HepG2 (cell line): ENCODE measurements at regions not wholly inside any gene's neighbourhood (a gene's known extent, or its start where the extent isn't known, plus 50 kb on each side); places are given as distances from the start of the nearest gene placed in this dataset.

ENCODE experiments used
- ATF1 ChIP-seq: IDR thresholded peaks from 2 replicates; pipeline ENCODE4 v1.6.1; 2016; ENCODE audit warnings: mild to moderate bottlenecking, control low read depth
- CEBPB ChIP-seq: IDR thresholded peaks from 2 replicates; pipeline ENCODE4 v1.6.1; 2011; ENCODE audit warnings: low read depth, low read length, improper control_type of control experiment, borderline replicate concordance
- CREB1 ChIP-seq, 2 experiments: fragments of 450-650 bp in 1 of 2; IDR thresholded peaks; 2 replicates each; pipeline ENCODE4 v1.6.1; 2016 to 2017; ENCODE audit warnings: control low read depth in 1 of 2, mild to moderate bottlenecking in 1 of 2, missing compliant biosample characterization in 1 of 2, missing genetic modification characterization in 1 of 2
- FOXC1 ChIP-seq: sonication (generic); formaldehyde crosslinking; IDR thresholded peaks from 2 replicates; pipeline ENCODE4 v1.8.0; 2022; ENCODE audit warnings: mild to moderate bottlenecking, missing genetic modification reagents, borderline replicate concordance
- HDAC2 ChIP-seq: sonication (generic); formaldehyde crosslinking; IDR thresholded peaks from 2 replicates; pipeline ENCODE4 v1.4.0; 2020; ENCODE audit warnings: missing genetic modification reagents
- MATR3 ChIP-seq: sonication (generic); formaldehyde crosslinking; IDR thresholded peaks from 2 replicates; pipeline ENCODE4 v1.4.0; 2020; ENCODE audit warnings: missing genetic modification reagents
- MBNL3 ChIP-seq: fragments of 250-450 bp; sonication (Bioruptor Pico); conservative IDR thresholded peaks from 2 replicates; pipeline ENCODE4 v1.8.0; 2022; ENCODE audit warnings: mild to moderate bottlenecking, inconsistent platforms
- MED1 ChIP-seq: sonication (generic); formaldehyde crosslinking; IDR thresholded peaks from 2 replicates; pipeline ENCODE4 v1.4.0; 2020; ENCODE audit warnings: missing genetic modification reagents
- MEIS2 ChIP-seq: sonication (generic); formaldehyde crosslinking; IDR thresholded peaks from 2 replicates; pipeline ENCODE4 v1.9.0; 2021; ENCODE audit warnings: mild to moderate bottlenecking, missing genetic modification reagents
- MIER3 ChIP-seq: IDR thresholded peaks from 2 replicates; pipeline ENCODE4 v1.6.1; 2016; ENCODE audit warnings: missing compliant biosample characterization, borderline replicate concordance
- NONO ChIP-seq, 2 experiments: fragments of 450-650 bp in 1 of 2; sonication (generic) in 1 of 2; formaldehyde crosslinking in 1 of 2; IDR thresholded peaks in 1 of 2; conservative IDR thresholded peaks in 1 of 2; 2 replicates each; pipeline versions ENCODE4 v1.6.1 to v1.8.0; 2017 to 2022; ENCODE audit warnings: mild to moderate bottlenecking in 1 of 2, missing genetic modification reagents in 1 of 2, moderate library complexity in 1 of 2
- POLR2G ChIP-seq: fragments of 200-400 bp; formaldehyde crosslinking; IDR thresholded peaks from 2 replicates; pipeline ENCODE4 v1.6.1; 2018; ENCODE audit warnings: mild to moderate bottlenecking, low read depth, low read length, moderate library complexity
- RARA ChIP-seq: IDR thresholded peaks from 2 replicates; pipeline ENCODE4 v1.6.1; 2016; ENCODE audit warnings: missing genetic modification reagents, missing compliant biosample characterization
- ZC3H13 ChIP-seq: sonication (generic); formaldehyde crosslinking; IDR thresholded peaks from 2 replicates; pipeline ENCODE4 v1.8.1; 2023; ENCODE audit warnings: mild to moderate bottlenecking, missing genetic modification reagents, moderate library complexity
- ZFX ChIP-seq: sonication (generic); formaldehyde crosslinking; IDR thresholded peaks from 2 replicates; pipeline ENCODE4 v1.4.0; 2020; ENCODE audit warnings: mild to moderate bottlenecking, low read depth, missing genetic modification reagents, moderate library complexity
- ZKSCAN8 ChIP-seq: IDR thresholded peaks from 2 replicates; pipeline ENCODE4 v1.6.1; 2016; ENCODE audit warnings: borderline replicate concordance, missing genetic modification reagents, missing compliant biosample characterization
- ZNF543 ChIP-seq: sonication (generic); formaldehyde crosslinking; IDR thresholded peaks from 2 replicates; pipeline ENCODE4 v1.4.0; 2020; ENCODE audit warnings: mild to moderate bottlenecking, missing genetic modification reagents
- TF ChIP-seq, protein P1 (sequence below): sonication (generic); formaldehyde crosslinking; IDR thresholded peaks from 2 replicates; pipeline ENCODE4 v1.4.0; 2020; ENCODE audit warnings: mild to moderate bottlenecking, missing genetic modification reagents
- TF ChIP-seq, protein P2 (sequence below): sonication (generic); formaldehyde crosslinking; IDR thresholded peaks from 2 replicates; pipeline ENCODE4 v1.5.1; 2020; ENCODE audit warnings: mild to moderate bottlenecking, missing genetic modification reagents
- TF ChIP-seq, protein P3 (sequence below): sonication (generic); formaldehyde crosslinking; IDR thresholded peaks from 2 replicates; pipeline ENCODE4 v1.5.0; 2020; ENCODE audit warnings: mild to moderate bottlenecking, missing genetic modification reagents
- TF ChIP-seq, protein P4 (sequence below): IDR thresholded peaks from 2 replicates; pipeline ENCODE4 v1.6.1; 2016

DNA sequence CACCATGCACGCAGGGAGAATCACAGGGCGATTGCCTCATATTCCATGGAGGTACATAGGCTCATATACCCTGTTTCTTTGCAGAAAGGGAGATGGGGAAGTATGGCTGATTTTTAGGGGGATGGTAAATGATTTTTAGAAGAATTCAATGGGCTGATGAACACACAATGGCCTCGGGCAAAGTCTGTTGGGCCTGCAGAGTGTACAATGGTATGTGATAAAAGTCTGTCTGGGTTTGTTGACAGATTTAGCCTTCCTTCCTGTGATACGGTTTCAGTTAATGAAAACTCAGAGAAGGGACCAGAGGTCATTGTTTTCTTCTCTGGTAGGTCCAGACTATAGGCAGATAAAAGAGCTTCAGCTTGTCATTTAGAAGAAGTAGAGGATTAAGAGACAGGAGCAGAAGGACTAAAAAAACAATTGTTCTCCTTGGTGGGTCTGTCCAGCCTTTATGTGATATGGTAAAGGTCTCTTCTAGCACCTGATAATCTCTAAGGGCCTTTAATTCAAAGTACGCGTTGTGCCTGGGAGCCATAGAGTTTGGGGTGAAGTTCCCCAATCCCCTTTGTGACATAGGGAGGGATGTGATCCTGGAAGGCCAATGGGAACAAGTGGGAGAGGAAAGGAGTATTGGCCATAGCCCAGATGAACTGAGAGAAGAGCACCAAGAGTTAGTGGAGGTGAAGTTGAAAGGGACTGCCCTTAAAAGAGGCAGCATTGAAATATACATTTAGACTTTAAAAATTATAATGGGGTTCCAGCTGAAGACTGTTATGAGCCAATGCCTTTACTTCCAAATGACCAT lies 107.5 kb upstream of the SERPINE2 start (continued):
- peak; percentile 62; the same call in 1 of the 2 replicates for TF ChIP-seq HDAC2 (CRISPR knock-in tag)
- peak; percentile 90 for TF ChIP-seq ZNF543 (CRISPR knock-in tag)
- TF ChIP-seq ZC3H13 (CRISPR knock-in tag), result no peak
- TF ChIP-seq, protein P1, sequence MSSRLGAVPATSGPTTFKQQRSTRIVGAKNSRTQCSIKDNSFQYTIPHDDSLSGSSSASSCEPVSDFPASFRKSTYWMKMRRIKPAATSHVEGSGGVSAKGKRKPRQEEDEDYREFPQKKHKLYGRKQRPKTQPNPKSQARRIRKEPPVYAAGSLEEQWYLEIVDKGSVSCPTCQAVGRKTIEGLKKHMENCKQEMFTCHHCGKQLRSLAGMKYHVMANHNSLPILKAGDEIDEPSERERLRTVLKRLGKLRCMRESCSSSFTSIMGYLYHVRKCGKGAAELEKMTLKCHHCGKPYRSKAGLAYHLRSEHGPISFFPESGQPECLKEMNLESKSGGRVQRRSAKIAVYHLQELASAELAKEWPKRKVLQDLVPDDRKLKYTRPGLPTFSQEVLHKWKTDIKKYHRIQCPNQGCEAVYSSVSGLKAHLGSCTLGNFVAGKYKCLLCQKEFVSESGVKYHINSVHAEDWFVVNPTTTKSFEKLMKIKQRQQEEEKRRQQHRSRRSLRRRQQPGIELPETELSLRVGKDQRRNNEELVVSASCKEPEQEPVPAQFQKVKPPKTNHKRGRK (CRISPR knock-in tag), result no peak
- TF ChIP-seq, protein P2, sequence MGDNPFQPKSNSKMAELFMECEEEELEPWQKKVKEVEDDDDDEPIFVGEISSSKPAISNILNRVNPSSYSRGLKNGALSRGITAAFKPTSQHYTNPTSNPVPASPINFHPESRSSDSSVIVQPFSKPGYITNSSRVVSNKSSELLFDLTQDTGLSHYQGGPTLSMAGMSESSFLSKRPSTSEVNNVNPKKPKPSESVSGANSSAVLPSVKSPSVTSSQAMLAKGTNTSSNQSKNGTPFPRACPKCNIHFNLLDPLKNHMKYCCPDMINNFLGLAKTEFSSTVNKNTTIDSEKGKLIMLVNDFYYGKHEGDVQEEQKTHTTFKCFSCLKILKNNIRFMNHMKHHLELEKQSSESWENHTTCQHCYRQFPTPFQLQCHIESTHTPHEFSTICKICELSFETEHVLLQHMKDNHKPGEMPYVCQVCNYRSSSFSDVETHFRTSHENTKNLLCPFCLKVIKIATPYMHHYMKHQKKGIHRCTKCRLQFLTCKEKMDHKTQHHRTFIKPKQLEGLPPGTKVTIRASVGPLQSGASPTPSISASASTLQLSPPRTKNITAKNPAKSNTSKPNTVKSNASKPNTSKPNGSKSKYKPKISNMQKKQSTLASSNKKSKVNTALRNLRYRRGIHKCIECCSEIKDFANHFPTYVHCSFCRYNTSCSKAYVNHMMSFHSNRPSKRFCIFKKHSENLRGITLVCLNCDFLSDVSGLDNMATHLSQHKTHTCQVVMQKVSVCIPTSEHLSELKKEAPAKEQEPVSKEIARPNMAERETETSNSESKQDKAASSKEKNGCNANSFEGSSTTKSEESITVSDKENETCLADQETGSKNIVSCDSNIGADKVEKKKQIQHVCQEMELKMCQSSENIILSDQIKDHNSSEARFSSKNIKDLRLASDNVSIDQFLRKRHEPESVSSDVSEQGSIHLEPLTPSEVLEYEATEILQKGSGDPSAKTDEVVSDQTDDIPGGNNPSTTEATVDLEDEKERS, result peak; percentile 55; the same call in 1 of the 2 replicates
- TF ChIP-seq CEBPB, result peak; percentile 61; the same call in 1 of the 2 replicates
- TF ChIP-seq MATR3 (CRISPR knock-in tag), result no peak
- peak; percentile 75 for TF ChIP-seq ATF1 (CRISPR knock-in tag)
- TF ChIP-seq FOXC1 (CRISPR knock-in tag), result 0 out of 2 replicates have a peak, but pooled peaks have one; percentile 31
- no peak for TF ChIP-seq NONO (IDR thresholded peaks at IDR 0.05)
- peak; percentile 64; the same call in 1 of the 2 replicates for TF ChIP-seq NONO (CRISPR knock-in tag; conservative IDR thresholded peaks at IDR 0.05)
- peak; percentile 18; the same call in 1 of the 2 replicates for TF ChIP-seq MIER3 (CRISPR knock-in tag)
- peak; percentile 38; the same call in 1 of the 2 replicates for TF ChIP-seq MEIS2 (CRISPR knock-in tag)
- TF ChIP-seq, protein P3, sequence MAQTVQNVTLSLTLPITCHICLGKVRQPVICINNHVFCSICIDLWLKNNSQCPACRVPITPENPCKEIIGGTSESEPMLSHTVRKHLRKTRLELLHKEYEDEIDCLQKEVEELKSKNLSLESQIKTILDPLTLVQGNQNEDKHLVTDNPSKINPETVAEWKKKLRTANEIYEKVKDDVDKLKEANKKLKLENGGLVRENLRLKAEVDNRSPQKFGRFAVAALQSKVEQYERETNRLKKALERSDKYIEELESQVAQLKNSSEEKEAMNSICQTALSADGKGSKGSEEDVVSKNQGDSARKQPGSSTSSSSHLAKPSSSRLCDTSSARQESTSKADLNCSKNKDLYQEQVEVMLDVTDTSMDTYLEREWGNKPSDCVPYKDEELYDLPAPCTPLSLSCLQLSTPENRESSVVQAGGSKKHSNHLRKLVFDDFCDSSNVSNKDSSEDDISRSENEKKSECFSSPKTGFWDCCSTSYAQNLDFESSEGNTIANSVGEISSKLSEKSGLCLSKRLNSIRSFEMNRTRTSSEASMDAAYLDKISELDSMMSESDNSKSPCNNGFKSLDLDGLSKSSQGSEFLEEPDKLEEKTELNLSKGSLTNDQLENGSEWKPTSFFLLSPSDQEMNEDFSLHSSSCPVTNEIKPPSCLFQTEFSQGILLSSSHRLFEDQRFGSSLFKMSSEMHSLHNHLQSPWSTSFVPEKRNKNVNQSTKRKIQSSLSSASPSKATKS (CRISPR knock-in tag), result 0 out of 2 replicates have a peak, but pooled peaks have one; percentile 82
- peak; percentile 85 for TF ChIP-seq RARA (CRISPR knock-in tag)
- TF ChIP-seq ZKSCAN8 (CRISPR knock-in tag), result 0 out of 2 replicates have a peak, but pooled peaks have one; percentile 23
- TF ChIP-seq CREB1 (IDR thresholded peaks at IDR 0.05), result no peak
- peak; percentile 68; the same call in 1 of the 2 replicates for TF ChIP-seq CREB1 (CRISPR knock-in tag; IDR thresholded peaks at IDR 0.05)
- TF ChIP-seq, protein P4, sequence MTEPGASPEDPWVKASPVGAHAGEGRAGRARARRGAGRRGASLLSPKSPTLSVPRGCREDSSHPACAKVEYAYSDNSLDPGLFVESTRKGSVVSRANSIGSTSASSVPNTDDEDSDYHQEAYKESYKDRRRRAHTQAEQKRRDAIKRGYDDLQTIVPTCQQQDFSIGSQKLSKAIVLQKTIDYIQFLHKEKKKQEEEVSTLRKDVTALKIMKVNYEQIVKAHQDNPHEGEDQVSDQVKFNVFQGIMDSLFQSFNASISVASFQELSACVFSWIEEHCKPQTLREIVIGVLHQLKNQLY, result peak; percentile 76; the same call in 1 of the 2 replicates
- 0 out of 2 replicates have a peak, but pooled peaks have one; percentile 62 for TF ChIP-seq ZFX (CRISPR knock-in tag)
- 0 out of 2 replicates have a peak, but pooled peaks have one; percentile 30 for TF ChIP-seq POLR2G
- peak; percentile 88 for TF ChIP-seq MED1 (CRISPR knock-in tag)
- no peak for TF ChIP-seq MBNL3 (CRISPR knock-in tag)
